Heart right ventricle (tissue), 16 donors: ENCODE measurements at regions not wholly inside any gene's neighbourhood (a gene's known extent, or its start where the extent isn't known, plus 50 kb on each side); places are given as distances from the start of the nearest gene placed in this dataset.

Source experiments
- ATAC-seq, 8 donors: fragments of 200-7000 bp; cut with Tn5 transposase; one replicate each; pipeline ENCODE4 v1.9.1; 2020; ENCODE audit warnings: mild to moderate bottlenecking in 8 of 8, moderate library complexity in 8 of 8, moderate number of reproducible peaks in 1 of 8
- DNase-seq, 2 donors: peaks; one replicate each; pipeline ENCODE4 v3.0.0-alpha.2; 2020
- H3K27ac ChIP-seq, 10 donors: fragments of 200-600 bp; sonication (generic) in 2 of 10; one replicate each; pipeline versions ENCODE4 v1.5.0 to v1.8.0; 2020 to 2022; ENCODE audit warnings: mild to moderate bottlenecking in 3 of 10
- H3K27me3 ChIP-seq, 7 donors: fragments of 200-600 bp; one replicate each; pipeline ENCODE4 v1.8.0; 2021 to 2022; ENCODE audit warnings: mild to moderate bottlenecking in 2 of 7
- H3K36me3 ChIP-seq, 9 donors: fragments of 200-600 bp; sonication (generic) in 1 of 9; one replicate each; pipeline versions ENCODE4 v1.5.0 to v1.8.0; 2020 to 2022; ENCODE audit warnings: mild to moderate bottlenecking in 2 of 9
- H3K4me1 ChIP-seq, 9 donors: fragments of 200-600 bp; sonication (generic) in 1 of 9; one replicate each; pipeline versions ENCODE4 v1.5.0 to v1.8.0; 2020 to 2022; ENCODE audit warnings: mild to moderate bottlenecking in 4 of 9
- H3K4me3 ChIP-seq, 10 donors: fragments of 200-600 bp; sonication (generic) in 2 of 10; one replicate each; pipeline versions ENCODE4 v1.5.0 to v1.8.0; 2020 to 2022; ENCODE audit warnings: mild to moderate bottlenecking in 7 of 10, moderate library complexity in 2 of 10
- H3K9me3 ChIP-seq, 11 donors: fragments of 200-600 bp in 10 of 11; sonication (generic) in 2 of 11; one replicate each; pipeline versions ENCODE4 v1.5.0 to v1.8.0; 2013 to 2022; ENCODE audit warnings: mild to moderate bottlenecking in 2 of 11, control low read depth in 1 of 11, moderate library complexity in 1 of 11
- WGBS, 2 donors: extraction: QIAGEN DNeasy Blood & Tissue Kit; methylation state at CpG; one replicate each; pipeline ENCODE4 v1.1.7; 2013; ENCODE audit warnings: inconsistent platforms in 1 of 2; 5-methylcytosine and 5-hydroxymethylcytosine counted together
- intact Hi-C, 10 donors: fragments of 100-400 bp; cut with DNase I; formaldehyde crosslinking; loops; one replicate each; pipeline versions ENCODE4 v1.11.1 to v1.14.2; 2022
- TF ChIP-seq, protein P1 (sequence below), 9 donors: fragments of 200-600 bp; sonication (generic) in 2 of 9; IDR thresholded peaks; one replicate each; pipeline versions ENCODE4 v1.5.0 to v1.8.0; 2021 to 2022; ENCODE audit warnings: antibody characterized with exemption in 9 of 9, mild to moderate bottlenecking in 5 of 9, moderate library complexity in 1 of 9
- donor health status: Arrhythmogenic right ventricular cardiomyopathy.
- donor health status: ischemic (EF 13 %, LVEDD 7.1; RV severe dilation, severe dysfunction).
- donor health status: healthy with polysubstance abuse.
- donor health status: DM: no; HTN: yes; CAD: no.
- donor health status: DM: no; HTN: no; CAD: no.
- donor health status: ischemic (EF 25% LVEDD 6.9; RV normal size, moderate dysfunction).
- donor health status: ischemic (EF 25% LVEDD 5.7; RV mildly dilated, moderate dysfunction).
- donor health status: healthy.
- donor health status: DM: yes; HTN: yes; CAD: no.
- donor health status: Ischemic cardiomyopathy.
- donor health status: ischemic (EF 35%, LVEDD 5.7; RV mildly dilated, moderate dysfunction).
- donor health status: nonischemic (EF 11% LVEDD 7.7; RV severe dilation, severe dysfunction).
- donor health status: DM: yes; HTN: yes; CAD: no.
- donor health status: PGD.
- donor health status: ischemic (EF 29% LVEDD 5.4; RV normal size, mild dysfunction).
- donor health status: nonischemic (EF 23%, LVEDD 6.1; RV moderate dilation, normal function).

DNA sequence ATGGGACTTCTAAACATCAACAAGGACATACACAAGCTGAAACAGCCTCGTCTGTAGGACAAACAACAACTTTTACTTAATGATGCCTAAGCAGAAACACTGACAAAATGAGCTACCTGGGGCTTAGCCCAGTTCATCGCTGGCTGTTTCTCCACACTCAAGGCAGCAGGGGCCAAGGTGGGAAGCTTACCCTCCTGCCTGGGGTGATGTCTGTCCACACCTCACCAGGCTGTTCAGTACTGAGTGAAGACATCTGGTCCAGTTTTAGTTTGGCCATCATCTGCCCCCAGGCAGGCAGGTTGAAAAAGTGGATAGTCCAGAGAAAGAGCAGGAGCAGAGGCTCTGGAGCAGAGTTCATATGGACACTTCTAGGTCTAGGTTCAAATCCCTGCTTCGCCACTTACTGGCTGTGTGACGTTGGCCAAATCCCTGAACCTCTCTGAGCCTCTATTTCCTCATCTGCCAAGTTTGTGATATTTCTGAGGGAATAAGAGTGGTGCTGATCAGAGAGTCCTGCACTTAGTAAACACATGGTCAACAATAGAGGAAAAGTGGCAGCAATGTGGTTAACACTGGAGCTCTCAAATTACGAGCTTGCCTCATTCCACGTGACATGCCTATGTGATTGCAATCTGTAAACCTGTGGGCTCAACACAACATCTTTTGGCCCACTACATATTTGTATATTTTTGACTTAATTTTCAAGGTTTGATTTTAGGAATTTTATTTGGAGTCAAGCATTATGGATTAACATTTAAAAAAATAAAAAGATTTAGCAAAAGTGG, 720.1 kb upstream of the TMEM132C start:
- Histone ChIP-seq H3K9me3 (no peaks in the 10 kb centered on the region), H3K27ac (no peak overlapping the region), H3K4me3 (no peak overlapping the region), H3K27me3 (no peaks in the 10 kb centered on the region), H3K36me3 (no peaks in the 10 kb centered on the region), H3K4me1 (no peaks in the 10 kb centered on the region)
- no peak for ATAC-seq
- TF ChIP-seq, protein P1, sequence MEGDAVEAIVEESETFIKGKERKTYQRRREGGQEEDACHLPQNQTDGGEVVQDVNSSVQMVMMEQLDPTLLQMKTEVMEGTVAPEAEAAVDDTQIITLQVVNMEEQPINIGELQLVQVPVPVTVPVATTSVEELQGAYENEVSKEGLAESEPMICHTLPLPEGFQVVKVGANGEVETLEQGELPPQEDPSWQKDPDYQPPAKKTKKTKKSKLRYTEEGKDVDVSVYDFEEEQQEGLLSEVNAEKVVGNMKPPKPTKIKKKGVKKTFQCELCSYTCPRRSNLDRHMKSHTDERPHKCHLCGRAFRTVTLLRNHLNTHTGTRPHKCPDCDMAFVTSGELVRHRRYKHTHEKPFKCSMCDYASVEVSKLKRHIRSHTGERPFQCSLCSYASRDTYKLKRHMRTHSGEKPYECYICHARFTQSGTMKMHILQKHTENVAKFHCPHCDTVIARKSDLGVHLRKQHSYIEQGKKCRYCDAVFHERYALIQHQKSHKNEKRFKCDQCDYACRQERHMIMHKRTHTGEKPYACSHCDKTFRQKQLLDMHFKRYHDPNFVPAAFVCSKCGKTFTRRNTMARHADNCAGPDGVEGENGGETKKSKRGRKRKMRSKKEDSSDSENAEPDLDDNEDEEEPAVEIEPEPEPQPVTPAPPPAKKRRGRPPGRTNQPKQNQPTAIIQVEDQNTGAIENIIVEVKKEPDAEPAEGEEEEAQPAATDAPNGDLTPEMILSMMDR (IDR thresholded peaks at IDR 0.05) = no peak
- intact Hi-C loops = no loop called here
- WGBS, 2 donors = 70 to 80% methylated on average over 6 of the region's 6 CpGs
- DNase-seq = no peak

DNA sequence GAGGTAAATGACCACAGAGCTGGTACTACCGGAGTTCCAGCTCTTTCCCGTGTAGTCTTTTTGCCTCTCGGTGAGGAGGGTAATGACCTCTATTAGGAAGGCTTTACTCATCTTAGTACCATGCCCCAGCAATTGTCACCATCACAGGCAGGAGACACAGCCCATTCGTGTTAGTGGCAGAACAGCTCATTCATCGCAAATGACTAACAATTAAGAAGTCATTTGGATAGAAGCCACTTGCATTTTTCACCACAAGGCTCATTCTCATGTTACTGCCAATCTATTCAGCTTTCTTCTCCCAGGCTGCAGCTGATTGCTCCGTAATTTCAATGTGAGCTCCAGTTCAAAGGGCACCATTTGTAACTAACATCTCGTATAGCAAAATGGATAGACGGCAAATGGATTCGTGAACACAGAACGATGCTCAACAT, 718.8 kb upstream of the TMEM132C start:
- no peak overlapping the region for H3K27ac ChIP-seq
- intact Hi-C loops = no loop called here
- H3K9me3 ChIP-seq = peaks cover 0 to 9% (median 3%) of the 10 kb centered on the region in 11 donors
- TF ChIP-seq, protein P1 (IDR thresholded peaks at IDR 0.05) = no peak
- DNase-seq (no peak), ATAC-seq (no peak)
- WGBS, 2 donors = 74 to 76% methylated on average over 10 of the region's 10 CpGs
- H3K27me3 ChIP-seq = no peaks in the 10 kb centered on the region
- H3K36me3 ChIP-seq = no peaks in the 10 kb centered on the region
- H3K4me3 ChIP-seq = no peak overlapping the region
- no peaks in the 10 kb centered on the region for H3K4me1 ChIP-seq

DNA sequence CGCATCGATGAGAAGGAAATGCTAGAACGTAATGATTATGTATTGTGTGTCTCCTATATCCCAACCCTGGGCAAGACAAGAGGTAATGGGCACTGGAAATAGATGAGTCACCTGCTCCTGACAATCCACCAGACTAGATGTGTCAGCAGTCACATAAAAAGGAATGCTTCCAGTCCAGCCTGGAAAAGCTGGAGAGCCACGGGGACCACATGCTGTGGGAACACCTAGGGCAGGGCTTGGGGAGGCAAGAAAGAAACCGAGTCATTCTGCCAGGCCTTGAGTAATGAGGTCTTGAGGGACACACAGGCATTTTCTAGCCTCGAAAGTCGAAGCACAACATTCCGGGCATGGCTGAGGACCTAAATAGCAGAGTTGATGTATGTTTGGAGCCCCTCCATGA, 716.7 kb upstream of the TMEM132C start:
- peaks cover 0 to 9% (median 3%) of the 10 kb centered on the region in 11 donors for H3K9me3 ChIP-seq
- DNase-seq = no peak
- TF ChIP-seq, protein P1 (IDR thresholded peaks at IDR 0.05) = no peak
- H3K27ac ChIP-seq = no peak overlapping the region
- no peaks in the 10 kb centered on the region for H3K27me3 ChIP-seq
- no peak overlapping the region for H3K4me3 ChIP-seq
- intact Hi-C loops = no loop called here
- no peaks in the 10 kb centered on the region for H3K36me3 ChIP-seq
- WGBS, 2 donors = 72 to 76% methylated on average over 8 of the region's 8 CpGs
- H3K4me1 ChIP-seq = no peaks in the 10 kb centered on the region
- no peak for ATAC-seq

DNA sequence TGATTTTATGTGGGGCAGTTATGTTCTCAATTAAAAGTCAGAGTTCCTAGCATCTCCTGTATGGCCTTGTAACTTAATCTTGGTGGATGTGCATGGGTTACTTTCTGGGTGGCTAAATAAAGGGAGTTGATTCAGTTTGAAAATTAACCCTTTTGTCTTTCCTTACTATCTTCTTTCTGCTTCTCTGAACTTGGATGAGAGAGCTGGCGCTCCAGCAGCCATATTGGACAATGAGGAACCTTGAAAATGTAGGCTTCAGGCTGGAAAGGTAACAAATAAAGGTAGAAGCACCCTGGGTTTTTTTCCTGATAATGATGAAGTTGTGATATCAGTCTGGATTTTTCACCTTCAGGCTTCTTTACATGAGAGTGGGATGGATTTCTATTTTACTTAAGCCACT, 714.1 kb upstream of the TMEM132C start:
- H3K36me3 ChIP-seq = no peaks in the 10 kb centered on the region
- H3K9me3 ChIP-seq = peaks cover 0 to 9% (median 3%) of the 10 kb centered on the region in 11 donors
- H3K27me3 ChIP-seq = no peaks in the 10 kb centered on the region
- no peak overlapping the region for H3K27ac ChIP-seq
- intact Hi-C loops = no loop called here
- H3K4me1 ChIP-seq = no peaks in the 10 kb centered on the region
- 77 to 84% methylated on average over 1 of the region's 1 CpG for WGBS, 2 donors
- DNase-seq = no peak
- TF ChIP-seq, protein P1 (IDR thresholded peaks at IDR 0.05) = no peak
- ATAC-seq = no peak
- H3K4me3 ChIP-seq = no peak overlapping the region
